Astrocyte of the spinal cord (primary cell): ENCODE measurements at regions not wholly inside any gene's neighbourhood (a gene's known extent, or its start where the extent isn't known, plus 50 kb on each side); places are given as distances from the start of the nearest gene placed in this dataset.

Experiments
- DNase-seq: peaks from one replicate; pipeline ENCODE4 v3.0.0; 2011; ENCODE audit warnings: low read depth, low spot score
- H3K4me3 ChIP-seq: 2 replicates; pipeline ENCODE4 v1.5.1; 2011; ENCODE audit warnings: low read depth, mild to moderate bottlenecking, low read length, moderate library complexity
- in situ Hi-C: cut with HindIII; loops from 2 replicates; pipeline ENCODE4 v1.10.0; 2017; ENCODE audit warnings: low sequenced_read_pairs
- TF ChIP-seq, protein P1 (sequence below): IDR thresholded peaks from 2 replicates; pipeline ENCODE4 v1.5.1; 2012; ENCODE audit warnings: low read depth, mild to moderate bottlenecking, low read length, inconsistent platforms

DNA sequence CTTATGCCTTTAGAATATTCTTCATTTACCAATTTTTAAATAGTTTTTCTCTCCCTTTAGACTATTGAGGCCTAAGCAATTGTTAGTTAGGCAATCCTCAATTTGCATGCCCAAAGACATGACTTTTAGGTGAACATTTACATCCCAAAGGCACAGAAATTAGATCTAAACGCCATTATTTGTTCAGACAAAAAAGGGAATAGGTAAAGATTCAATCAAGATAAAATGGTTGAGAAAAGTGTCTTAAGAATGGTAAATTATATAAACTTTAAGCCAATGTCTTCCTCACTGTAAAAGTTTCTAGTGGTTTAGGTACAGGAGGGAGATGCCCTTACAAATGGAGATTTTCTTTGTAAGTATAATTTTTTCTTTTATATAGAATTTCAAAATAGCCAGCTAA is 50.2 kb upstream of the MME start:
- no peak overlapping the region for H3K4me3 ChIP-seq
- no peak for DNase-seq
- TF ChIP-seq, protein P1, sequence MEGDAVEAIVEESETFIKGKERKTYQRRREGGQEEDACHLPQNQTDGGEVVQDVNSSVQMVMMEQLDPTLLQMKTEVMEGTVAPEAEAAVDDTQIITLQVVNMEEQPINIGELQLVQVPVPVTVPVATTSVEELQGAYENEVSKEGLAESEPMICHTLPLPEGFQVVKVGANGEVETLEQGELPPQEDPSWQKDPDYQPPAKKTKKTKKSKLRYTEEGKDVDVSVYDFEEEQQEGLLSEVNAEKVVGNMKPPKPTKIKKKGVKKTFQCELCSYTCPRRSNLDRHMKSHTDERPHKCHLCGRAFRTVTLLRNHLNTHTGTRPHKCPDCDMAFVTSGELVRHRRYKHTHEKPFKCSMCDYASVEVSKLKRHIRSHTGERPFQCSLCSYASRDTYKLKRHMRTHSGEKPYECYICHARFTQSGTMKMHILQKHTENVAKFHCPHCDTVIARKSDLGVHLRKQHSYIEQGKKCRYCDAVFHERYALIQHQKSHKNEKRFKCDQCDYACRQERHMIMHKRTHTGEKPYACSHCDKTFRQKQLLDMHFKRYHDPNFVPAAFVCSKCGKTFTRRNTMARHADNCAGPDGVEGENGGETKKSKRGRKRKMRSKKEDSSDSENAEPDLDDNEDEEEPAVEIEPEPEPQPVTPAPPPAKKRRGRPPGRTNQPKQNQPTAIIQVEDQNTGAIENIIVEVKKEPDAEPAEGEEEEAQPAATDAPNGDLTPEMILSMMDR = no peak
- in situ Hi-C loops = no loop called here

DNA sequence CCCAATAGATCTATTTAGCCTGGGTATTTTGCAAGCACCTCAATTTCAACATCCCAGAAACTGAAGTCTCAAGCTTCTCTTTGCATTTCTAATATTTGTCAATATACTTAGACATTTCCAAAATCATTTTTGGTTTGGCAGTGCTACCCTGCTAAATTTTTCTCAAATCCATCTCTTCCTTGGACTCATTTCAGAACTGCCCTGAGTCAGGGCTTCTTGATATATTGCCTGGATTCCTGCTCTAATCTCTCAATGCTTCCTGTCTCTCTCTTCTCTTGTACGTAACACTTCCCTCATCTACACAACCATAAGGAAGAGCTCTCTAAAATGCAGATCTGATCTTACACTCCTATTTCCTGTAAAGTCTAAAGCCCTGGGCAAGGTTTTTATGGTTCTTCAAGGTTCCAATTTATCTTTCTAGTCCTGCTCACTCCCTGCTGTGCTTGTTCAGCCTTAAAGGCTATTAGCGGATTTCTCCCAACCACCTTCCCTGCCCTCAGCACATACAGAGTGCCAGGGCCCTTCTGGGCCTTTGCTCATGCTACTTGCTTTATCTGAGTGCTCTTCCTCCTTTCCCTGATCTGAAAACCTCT is 53.0 kb upstream of the MME start:
- DNase-seq = peak; percentile 55
- in situ Hi-C loops = no loop called here

DNA sequence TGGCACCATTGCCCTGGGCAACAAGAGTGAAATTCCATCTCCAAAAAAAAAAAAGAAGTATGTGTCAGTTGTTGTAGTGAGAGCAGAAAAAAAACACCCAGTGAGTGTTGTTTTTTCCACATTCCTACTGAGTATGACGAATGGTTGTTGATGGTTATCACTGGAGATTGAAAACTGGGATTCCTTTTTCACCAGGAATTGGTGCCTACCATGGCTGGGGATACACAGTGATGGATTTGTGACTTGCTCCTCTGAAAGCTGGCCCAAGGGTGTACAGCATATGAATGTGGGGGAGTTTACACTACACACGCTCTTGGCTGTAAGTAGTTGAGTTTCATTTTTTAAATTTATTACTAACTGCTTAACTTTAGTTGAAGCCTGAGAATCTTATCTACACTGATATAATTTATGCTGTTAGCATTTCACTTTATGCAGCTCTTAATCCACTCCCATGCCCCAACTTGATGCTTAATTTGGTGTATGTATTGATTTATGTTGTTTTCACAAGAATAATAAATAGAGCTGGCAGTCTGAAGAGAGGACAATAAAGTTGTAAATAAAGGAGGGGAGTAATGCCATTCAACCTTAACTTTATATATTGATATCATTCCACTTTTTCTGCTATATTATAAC is 56.0 kb upstream of the MME start:
- no peak overlapping the region for H3K4me3 ChIP-seq
- DNase-seq = peak; percentile 13
- TF ChIP-seq, protein P1 = no peak
- in situ Hi-C loops = no loop called here

More for the DNA sequence above, 53.0 kb upstream of the MME start:
- H3K4me3 ChIP-seq = no peak overlapping the region
- TF ChIP-seq, protein P1 = no peak

DNA sequence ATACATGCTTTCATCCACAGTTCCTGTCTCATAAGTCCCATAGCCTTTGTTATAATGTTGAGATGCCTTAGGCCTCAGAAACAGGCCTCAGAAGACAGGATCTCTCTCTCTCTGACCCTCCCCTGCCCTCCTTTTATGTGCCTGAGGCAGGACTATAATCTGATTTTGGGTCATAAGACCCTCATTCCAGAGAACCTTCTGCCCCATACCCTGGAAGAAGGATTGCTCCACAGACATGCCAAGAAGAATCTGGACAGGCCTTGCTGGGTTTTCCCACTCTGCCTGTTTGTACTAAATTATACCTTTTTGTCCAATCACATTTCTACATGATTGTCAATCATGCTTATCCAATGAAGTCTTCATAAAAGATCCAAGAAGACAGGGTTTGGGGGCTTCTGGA is 57.2 kb upstream of the MME start:
- in situ Hi-C loops = no loop called here
- no peak overlapping the region for H3K4me3 ChIP-seq
- DNase-seq = no peak
- TF ChIP-seq, protein P1 = no peak

DNA sequence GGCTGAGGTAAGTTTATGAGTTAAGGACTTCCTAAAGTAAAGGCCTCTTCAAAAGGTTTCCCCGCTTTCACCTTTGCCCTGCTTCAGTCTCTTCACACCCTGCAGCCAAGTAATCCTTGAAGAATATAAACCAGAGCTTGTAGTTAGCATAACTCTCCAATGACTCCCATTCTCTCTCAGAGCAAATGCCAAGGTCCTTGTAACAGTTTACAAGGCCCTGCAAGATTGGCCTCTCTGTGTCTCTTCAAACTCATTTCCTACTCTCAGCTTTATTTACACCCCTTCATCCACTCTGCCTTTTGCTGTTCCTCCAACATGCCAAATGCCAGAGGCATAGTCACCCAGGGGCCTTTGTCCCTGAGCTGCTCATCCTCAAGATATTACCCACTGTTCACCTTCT is 60.5 kb upstream of the MME start:
- H3K4me3 ChIP-seq = no peak overlapping the region
- TF ChIP-seq, protein P1 = no peak
- no peak for DNase-seq
- in situ Hi-C loops = no loop called here

DNA sequence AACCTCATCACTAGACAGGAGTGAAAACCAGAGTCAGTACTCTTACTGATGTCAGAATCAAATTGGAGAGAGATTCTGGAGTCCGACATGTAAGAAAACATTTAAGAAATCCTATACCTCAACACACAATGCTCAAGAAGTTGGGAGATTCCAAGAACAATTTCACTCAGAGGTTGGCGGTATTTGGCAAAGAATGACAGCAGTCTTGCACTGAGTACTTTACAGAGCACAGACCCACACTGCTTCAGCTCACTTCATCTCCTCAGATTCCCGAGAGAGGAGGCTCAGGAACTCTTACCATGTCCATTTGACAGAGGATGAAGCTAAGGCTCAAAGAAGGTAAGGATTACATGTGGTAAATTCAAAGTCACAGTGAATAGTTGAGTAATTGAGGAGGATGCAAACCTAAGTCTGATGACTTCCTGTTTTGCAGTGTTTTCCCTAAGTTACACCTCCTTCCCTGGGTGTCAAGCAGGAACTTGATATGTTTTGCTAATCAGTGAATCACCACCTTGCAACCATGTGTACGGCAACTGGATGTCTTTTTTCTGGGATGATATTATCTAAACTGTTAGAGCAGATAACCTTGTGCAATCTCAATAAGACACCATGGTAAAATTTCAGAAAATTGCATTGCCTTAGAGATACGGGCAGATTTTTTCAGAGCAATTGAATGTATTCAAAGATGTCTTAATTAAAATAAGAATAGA is 61.3 kb upstream of the MME start:
- H3K4me3 ChIP-seq = no peak overlapping the region
- no peak for DNase-seq
- TF ChIP-seq, protein P1 = no peak
- in situ Hi-C loops = no loop called here
